ENCODE measurements at regions not wholly inside any gene's neighbourhood (a gene's known extent, or its start where the extent isn't known, plus 50 kb on each side); places are given as distances from the start of the nearest gene placed in this dataset.

- DNase-seq, result no peak
These were observed 1207.1 kb downstream of the PCDH17 start for GRCh38 chr13:58838615-58839014.

- DNase-seq, result no peak
These were observed 1211.5 kb downstream of the PCDH17 start for GRCh38 chr13:58843071-58843470.

GRCh38 chr13:58843567-58843966 is 1212.0 kb downstream of the PCDH17 start:
- DNase-seq, result no peak

- DNase-seq, result no peak
These were observed 1218.6 kb downstream of the PCDH17 start for GRCh38 chr13:58850161-58850560.

GRCh38 chr13:58852076-58852475 is 1220.5 kb downstream of the PCDH17 start:
- DNase-seq, result no peak

- no peak for DNase-seq
These were observed 1223.7 kb downstream of the PCDH17 start for GRCh38 chr13:58855283-58855682.

GRCh38 chr13:58858870-58859371 is 1227.4 kb downstream of the PCDH17 start:
- DNase-seq, result no peak

- no peak for DNase-seq
These were observed 1233.7 kb downstream of the PCDH17 start for GRCh38 chr13:58865286-58865685.

GRCh38 chr13:58869566-58869965 is 1238.0 kb downstream of the PCDH17 start:
- no peak for DNase-seq

- DNase-seq, result no peak
These were observed 1244.9 kb downstream of the PCDH17 start for GRCh38 chr13:58876473-58876872.

- no peak for DNase-seq
These were observed 1247.6 kb downstream of the PCDH17 start for GRCh38 chr13:58879114-58879513.

GRCh38 chr13:58882516-58882915 is 1251.0 kb downstream of the PCDH17 start:
- DNase-seq, result no peak

GRCh38 chr13:58883405-58883804 is 1251.9 kb downstream of the PCDH17 start:
- no peak for DNase-seq

- no peak for DNase-seq
These were observed 1253.0 kb downstream of the PCDH17 start for GRCh38 chr13:58884353-58885209.

GRCh38 chr13:58889474-58889873 is 1257.9 kb downstream of the PCDH17 start:
- DNase-seq, result no peak

GRCh38 chr13:58893396-58893795 is 1261.9 kb downstream of the PCDH17 start:
- DNase-seq, result no peak

GRCh38 chr13:58906329-58907007 is 1257.3 kb downstream of the DIAPH3 start:
- no peak for DNase-seq

- DNase-seq, result no peak
These were observed 1256.4 kb downstream of the DIAPH3 start for GRCh38 chr13:58907347-58907746.

GRCh38 chr13:58908019-58908679 is 1255.6 kb downstream of the DIAPH3 start:
- DNase-seq, result no peak

- DNase-seq, result no peak
These were observed 1244.2 kb downstream of the DIAPH3 start for GRCh38 chr13:58919551-58919950.

- no peak for DNase-seq
These were observed 1242.6 kb downstream of the DIAPH3 start for GRCh38 chr13:58921129-58921528.

- DNase-seq, result no peak
These were observed 1236.9 kb downstream of the DIAPH3 start for GRCh38 chr13:58926858-58927257.

- no peak for DNase-seq
These were observed 1230.3 kb downstream of the DIAPH3 start for GRCh38 chr13:58933475-58933874.

GRCh38 chr13:58935689-58936088 is 1228.0 kb downstream of the DIAPH3 start:
- DNase-seq, result no peak
